NCI-H510A treated with DMSO at 0.1 percent for 48 hours (cell line): ENCODE measurements at regions not wholly inside any gene's neighbourhood (a gene's known extent, or its start where the extent isn't known, plus 50 kb on each side); places are given as distances from the start of the nearest gene placed in this dataset.

Experiments
- DNase-seq: peaks from one replicate; lab custom pipeline; 2025; lab: John Stamatoyannopoulos, UW

DNA sequence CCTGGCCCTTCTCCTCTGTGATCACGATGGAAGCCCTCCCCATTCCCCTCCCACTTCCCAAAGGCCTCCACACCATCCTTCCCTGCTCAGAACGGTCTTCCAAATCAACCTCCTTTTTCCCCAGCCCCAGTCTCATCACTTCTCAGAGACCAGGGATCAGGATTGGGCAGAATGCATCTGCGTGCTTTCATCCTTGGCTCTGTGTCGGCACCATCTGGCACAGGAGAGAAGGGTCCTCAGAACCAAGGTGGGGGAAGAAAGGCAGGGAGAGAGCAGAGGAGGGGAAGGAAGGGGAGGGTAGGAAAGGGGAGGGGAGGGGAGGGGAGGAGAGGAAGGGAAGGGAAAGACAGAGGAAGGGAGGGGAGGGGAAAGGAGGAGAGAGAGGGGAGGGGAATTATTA is 52.4 kb upstream of the FICD start:
- DNase-seq = no peak

DNA sequence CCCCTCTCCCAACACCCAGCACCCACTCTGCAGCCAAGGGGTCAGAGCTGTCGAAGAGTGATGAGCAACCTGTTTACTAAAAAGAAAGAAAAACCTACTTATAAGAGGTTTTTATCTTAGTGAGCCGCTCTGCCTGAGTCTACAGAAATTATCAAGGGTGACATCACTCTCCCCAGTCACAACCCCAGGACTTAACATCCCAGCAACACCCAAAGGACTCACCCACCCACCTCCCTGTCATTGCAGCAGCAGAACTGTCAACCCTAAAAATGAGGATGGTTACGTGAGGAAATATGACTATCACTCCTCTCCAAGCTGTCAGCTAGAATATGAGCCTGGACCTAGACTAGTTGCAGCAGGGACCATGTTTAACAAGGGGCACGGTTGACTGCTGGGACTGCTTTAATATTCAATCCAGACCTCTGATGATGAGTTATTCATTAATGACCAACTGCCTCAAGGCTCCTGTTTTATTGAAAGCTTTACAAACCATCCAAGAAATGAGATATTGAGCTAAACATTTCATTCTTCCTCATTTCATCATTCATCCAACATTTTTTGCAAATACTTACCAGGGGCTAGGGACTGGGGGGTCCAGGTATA is 53.9 kb upstream of the FICD start:
- DNase-seq = no peak

GRCh38 chr12:108459149-108459548 is 55.9 kb upstream of the FICD start:
- DNase-seq = no peak

- no peak for DNase-seq
Observed at GRCh38 chr12:108457734-108458361, 57.2 kb upstream of the FICD start.

GRCh38 chr12:108457006-108457733 is 57.9 kb upstream of the FICD start:
- peak; percentile 20 for DNase-seq

GRCh38 chr12:108455706-108456105 is 59.4 kb upstream of the FICD start:
- no peak for DNase-seq

DNA sequence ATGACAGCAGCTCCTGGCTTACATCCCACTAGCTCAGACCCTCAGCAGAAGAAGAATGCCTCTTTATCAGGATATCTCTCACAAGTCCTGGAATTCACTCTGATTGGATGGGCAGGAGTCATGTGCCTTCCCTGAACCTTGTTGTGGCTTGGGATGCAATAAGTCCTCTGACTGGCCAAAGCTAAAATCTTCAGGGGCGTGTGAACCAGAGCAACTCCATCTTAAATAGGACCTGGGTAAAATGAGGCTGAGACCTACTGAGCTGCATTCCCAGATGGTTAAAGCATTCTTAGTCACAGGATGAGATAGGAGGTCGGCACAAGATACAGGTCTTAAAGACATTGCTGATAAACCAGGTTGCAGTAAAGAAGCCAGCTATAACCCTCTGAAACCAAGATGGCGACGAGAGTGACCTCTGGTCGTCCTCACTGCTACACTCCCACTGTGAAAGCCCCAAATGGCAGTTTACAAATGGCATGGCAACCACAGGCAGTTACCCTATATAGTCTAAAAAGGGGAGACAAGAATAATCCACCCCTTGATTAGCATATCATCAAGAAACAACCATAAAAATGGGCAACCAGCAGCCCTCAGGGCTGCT is 60.4 kb upstream of the FICD start:
- no peak for DNase-seq

- no peak for DNase-seq
Observed at GRCh38 chr12:108449478-108449877, 65.6 kb upstream of the FICD start.

GRCh38 chr12:108448246-108448645 is 66.8 kb upstream of the FICD start:
- DNase-seq = no peak

GRCh38 chr12:108447168-108447832 is 67.8 kb upstream of the FICD start:
- no peak for DNase-seq

DNA sequence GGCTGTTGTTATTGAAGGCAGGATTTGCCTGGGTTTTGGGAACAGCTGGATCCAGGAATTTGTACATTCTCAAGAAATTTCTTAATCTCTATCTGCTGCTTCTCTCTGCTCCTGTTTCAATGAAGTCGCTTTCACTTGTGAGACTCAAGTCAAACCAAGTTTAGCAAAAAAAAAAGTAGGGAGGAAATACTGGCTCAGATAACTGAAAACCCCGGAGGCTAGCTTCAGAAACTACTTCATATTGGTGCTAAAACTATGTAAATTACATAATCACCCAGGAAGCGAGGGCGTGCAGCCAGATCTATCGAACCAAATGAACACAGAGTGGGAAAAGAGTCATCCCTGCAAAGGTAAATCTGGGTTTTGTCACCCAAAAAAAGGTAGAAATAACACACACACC is 68.3 kb upstream of the FICD start:
- no peak for DNase-seq

- no peak for DNase-seq
Observed at GRCh38 chr12:108442910-108443309, 72.2 kb upstream of the FICD start.

GRCh38 chr12:108442067-108442466 is 73.0 kb upstream of the FICD start:
- no peak for DNase-seq

DNA sequence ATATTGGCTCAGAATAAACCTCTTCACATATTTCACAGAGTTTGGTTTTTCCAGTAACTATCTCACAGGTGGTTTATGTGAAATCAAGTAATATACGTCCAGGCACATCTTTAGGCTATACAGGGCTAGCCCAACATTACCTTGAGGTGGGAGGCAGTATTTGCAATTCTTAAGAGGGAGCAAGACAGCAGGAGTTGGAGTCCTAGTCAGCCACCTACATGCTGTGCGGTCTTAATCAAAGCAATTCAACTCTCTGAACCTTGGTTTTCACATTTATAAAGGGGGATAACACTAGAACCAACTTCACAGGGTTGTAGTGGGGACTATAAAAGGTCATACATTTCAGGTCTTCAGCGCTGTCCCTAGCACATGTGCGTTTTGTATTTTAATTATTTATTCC is 73.5 kb upstream of the FICD start:
- DNase-seq = no peak

- no peak for DNase-seq
Observed at GRCh38 chr12:108440736-108441135, 74.3 kb upstream of the FICD start.

GRCh38 chr12:108438667-108439066 is 76.4 kb upstream of the FICD start:
- DNase-seq = no peak

DNA sequence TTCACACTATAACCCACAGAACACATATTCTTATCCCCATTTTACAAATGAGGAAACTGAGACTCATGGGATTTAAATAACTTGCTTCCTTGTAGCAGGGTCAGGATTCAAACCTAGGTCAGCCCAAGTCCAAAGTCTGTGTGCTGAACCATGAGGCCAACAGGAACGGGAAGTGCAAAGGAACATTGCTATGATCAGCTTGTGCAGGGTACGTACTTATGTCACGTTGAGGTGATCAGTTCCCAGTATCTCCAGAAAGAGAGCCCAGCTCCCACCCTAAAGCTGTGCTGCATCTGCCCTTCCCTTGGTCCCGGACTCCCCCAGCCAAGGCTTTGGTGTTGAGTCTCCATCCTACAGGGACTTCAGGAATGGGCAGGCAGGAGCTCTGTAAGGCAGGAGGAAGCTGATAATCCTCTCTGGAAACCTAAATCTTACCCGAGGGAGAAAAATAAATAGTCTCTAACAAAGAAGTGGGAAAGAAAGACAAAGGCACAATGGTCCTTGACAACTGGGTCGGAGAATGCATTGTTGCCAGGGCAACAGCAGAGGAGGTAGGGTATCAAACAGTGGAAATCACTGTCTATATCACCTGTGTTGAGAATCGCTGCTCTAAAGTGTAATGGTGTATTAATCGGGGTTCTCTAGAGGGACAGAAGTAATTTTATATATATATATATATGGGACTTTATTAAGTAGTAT is 82.5 kb upstream of the FICD start:
- DNase-seq = no peak

- DNase-seq = no peak
Observed at GRCh38 chr12:108430926-108431325, 84.2 kb upstream of the FICD start.

GRCh38 chr12:108430245-108430644 is 84.8 kb upstream of the FICD start:
- DNase-seq = no peak

DNA sequence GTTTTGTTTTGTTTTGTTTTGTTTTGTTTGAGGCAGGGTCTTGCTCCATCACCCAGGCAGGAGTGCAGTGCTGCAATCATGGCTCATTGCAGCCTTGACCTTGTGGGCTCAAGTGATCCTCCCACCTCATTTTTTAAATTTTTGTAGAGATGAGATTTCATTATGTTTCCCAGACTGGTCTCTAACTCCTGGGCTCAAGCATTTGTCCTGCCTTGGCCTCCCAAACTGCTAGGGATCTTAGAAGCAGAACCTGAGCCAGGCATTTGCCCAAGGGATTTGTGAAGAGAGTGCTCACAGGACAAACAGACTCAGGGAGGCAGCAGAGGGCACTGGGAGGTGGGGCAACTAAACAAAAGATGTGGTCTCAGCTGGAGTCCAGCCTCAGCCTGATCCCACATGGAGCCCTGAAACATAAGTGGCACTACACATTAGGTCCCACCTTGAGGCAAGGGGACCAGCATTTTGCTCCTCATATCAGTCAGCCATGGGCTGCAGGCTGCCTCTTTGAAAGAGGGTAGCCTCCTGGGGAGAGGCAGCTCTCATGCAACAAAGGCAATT is 86.2 kb upstream of the CMKLR1 start:
- DNase-seq = no peak

- no peak for DNase-seq
Observed at GRCh38 chr12:108424816-108425215, 85.7 kb upstream of the CMKLR1 start.

- DNase-seq = no peak
Observed at GRCh38 chr12:108424026-108424425, 84.9 kb upstream of the CMKLR1 start.
